Germinal center (tissue), 1 donor: ENCODE measurements at regions not wholly inside any gene's neighbourhood (a gene's known extent, or its start where the extent isn't known, plus 50 kb on each side); places are given as distances from the start of the nearest gene placed in this dataset.
A peak's percentile ranks its signal among the peaks of the same experiment; 100 is the strongest.

Experiments
- DNase-seq: peaks from one replicate; pipeline ENCODE4 v3.0.0; 2012; ENCODE audit warnings: mixed read lengths, low spot score

GRCh38 chr20:39875492-39876110, 813.4 kb downstream of the MAFB start:
- no peak for DNase-seq

- DNase-seq = peak; percentile 46
These were observed 814.8 kb downstream of the MAFB start for GRCh38 chr20:39874049-39874893.

- DNase-seq = no peak
These were observed 815.8 kb downstream of the MAFB start for GRCh38 chr20:39873286-39873685.

DNA sequence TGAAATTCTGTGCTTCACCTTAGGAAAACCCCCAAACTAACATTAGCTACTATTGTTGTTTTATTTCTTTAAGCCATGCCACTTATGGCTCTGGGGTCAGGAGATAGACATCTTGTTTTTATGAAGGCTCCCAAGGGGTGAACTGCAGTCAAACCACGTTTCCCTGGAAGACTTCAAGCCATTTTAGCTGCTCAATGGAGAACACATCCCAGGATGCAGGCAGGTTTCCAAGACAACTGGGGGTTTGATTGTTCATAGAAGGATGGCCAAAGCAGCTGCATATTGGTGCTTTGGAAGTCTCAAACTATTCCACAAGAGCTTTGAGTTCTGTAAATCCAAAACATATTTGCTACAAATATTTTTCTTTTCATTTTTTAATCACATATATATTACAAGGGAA, 818.0 kb downstream of the MAFB start:
- DNase-seq = no peak

DNA sequence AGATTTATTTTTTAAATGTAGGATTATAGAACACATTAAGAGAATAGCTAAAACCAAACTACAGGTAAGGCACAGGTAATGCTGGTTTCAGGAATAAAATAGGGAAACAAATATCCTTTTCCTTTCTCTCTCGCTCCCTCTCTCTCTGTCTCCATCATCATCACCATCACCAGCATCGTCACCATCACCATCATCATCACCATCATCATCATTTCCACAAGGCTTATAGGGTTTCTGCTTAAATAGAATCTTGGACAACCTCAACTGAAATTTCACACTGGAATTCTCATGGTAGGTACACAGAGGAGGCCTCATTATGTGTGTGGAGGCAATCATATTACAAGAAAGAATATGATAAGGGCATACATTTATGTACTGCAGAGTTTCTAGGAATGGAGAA, 823.6 kb downstream of the MAFB start:
- no peak for DNase-seq

DNA sequence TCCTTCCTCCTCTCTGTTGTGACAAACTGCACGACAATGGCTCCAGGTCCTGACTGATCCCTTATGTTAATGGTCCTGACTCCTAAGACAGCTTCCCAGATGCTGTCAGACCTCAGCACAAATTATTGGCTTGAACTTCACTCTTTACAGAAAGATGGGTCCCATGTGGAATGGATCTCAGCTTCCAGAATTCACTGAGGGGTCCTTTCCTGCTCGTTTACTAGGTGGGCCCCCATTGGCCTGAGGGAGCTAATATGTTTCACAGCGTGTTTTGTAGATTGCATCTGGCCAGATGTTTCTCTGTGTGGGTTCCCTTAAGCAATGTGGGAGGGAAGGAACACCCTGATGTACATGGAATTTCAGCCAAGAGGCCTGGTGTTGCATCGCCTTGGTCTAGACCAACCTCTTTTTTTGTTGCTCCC, 826.6 kb downstream of the MAFB start:
- DNase-seq = no peak

- DNase-seq = no peak
These were observed 827.7 kb downstream of the MAFB start for GRCh38 chr20:39861381-39861780.

DNA sequence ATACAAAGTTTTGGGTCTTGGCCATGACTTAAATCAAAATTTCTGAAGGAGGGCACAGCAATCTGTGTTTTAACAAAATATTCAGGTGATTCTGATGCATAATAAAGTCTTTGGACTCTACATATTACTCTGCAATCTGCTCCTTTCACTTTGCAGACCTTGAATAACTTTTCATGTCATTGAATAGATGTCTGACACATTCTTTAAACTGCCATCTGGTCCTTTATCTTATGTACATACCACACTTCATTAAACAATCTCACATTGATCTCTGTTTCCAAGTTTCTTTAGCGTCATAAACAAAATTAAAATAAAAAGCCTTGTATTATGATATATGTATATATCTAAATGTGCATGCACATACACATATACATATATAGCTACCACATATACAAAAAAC, 831.2 kb downstream of the MAFB start:
- no peak for DNase-seq

GRCh38 chr20:39857187-39857586, 831.8 kb downstream of the MAFB start:
- DNase-seq = no peak

- no peak for DNase-seq
These were observed 833.2 kb downstream of the MAFB start for GRCh38 chr20:39855799-39856198.

DNA sequence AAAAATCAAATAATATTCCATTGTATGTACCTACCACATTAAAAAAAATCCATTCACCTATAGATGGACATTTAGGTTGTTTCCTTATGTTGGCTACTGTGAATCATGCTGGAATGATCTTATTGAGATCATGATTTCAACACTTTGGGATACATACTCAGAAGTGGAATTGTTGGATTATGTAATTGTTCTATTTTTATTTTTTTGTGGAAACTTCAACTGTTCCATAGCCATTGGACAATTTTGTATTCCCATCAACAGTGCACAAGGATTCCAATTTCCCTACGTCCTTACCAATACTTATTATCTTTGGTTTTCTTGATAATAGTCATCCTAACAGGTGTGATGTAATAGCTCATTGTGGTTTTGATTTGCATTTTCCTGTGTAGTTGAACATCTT, 834.0 kb downstream of the MAFB start:
- DNase-seq = no peak

- DNase-seq = no peak
These were observed 835.4 kb downstream of the MAFB start for GRCh38 chr20:39853636-39854035.

DNA sequence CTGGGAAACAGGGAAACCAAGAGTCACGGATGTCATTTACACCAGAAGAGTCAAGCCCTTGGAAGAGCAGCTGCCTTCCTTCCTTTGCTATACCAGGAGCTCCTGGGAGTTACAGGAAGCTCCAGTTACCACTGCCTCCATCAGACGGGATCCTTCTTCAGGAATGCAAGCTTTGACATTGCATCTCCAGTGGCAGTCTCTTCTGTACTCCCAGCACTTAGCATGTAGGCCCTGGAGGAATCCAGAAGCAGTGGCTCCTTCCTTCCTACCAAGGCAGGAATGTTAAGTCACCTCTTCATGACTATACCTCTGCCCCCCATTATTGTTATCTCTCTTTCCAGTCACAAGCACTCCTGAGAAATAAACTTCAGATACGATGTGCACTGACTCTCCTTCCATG, 836.0 kb downstream of the MAFB start:
- DNase-seq = no peak

DNA sequence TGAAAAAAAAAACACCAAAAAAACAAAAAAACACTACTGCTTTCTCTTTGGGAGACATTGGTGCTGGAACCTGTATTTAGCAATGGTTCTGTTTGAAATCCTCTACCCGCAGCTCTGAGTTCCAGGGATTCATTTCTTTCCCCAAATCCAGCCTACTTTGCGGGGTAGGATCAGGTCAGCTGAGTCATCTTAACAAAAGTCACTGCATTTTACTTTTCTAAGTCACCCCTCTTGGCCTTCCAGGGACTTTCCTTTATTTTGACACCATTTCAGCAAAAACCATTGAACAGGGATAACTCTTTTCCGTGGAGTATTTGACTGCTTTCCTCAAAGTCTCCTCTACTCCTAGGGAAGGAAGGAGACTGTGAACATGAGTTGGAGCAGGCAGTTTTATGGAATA, 837.6 kb downstream of the MAFB start:
- DNase-seq = no peak

- no peak for DNase-seq
These were observed 838.2 kb downstream of the MAFB start for GRCh38 chr20:39850821-39851330.

GRCh38 chr20:39850246-39850645, 838.8 kb downstream of the MAFB start:
- DNase-seq = no peak

GRCh38 chr20:39849664-39850063, 839.4 kb downstream of the MAFB start:
- no peak for DNase-seq

DNA sequence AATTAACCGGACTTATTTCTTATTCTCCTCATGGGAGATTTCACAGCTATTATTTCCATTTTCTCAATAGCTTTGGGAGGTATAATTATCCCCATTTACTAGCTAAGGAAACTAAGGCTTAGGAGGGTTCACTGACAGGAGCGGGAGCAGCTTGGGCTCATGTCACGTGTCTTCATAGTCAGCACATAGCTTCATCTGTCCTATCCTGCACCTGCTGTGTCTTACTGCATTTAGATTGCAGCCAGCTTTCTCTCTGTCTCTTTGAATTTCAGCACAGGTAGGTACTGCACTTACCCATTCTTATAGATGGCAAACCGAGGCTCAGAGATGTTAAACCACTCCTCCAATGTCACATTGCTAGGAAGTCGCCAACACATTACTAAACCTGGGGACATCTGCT, 839.9 kb downstream of the MAFB start:
- DNase-seq = no peak

GRCh38 chr20:39839399-39840119, 849.5 kb downstream of the MAFB start:
- DNase-seq = no peak

DNA sequence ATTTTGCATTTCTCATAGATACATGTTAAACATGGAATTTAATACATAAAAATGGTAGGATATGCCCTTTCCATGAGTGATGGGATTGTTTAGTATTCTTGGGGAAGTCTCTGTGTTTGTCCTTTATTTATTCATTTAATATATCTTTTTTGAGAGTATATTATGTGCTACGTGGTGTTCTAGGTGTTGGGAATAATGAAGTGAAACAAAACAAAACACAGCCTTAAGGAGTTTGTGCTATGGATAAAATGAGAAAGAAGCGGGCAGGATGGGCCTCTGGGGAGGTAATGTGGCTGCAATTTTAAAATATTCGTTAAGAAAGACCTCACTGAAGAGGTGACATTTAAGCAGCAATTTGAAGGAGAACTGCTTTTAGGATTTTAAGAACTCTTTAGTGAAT, 851.5 kb downstream of the MAFB start:
- DNase-seq = no peak

DNA sequence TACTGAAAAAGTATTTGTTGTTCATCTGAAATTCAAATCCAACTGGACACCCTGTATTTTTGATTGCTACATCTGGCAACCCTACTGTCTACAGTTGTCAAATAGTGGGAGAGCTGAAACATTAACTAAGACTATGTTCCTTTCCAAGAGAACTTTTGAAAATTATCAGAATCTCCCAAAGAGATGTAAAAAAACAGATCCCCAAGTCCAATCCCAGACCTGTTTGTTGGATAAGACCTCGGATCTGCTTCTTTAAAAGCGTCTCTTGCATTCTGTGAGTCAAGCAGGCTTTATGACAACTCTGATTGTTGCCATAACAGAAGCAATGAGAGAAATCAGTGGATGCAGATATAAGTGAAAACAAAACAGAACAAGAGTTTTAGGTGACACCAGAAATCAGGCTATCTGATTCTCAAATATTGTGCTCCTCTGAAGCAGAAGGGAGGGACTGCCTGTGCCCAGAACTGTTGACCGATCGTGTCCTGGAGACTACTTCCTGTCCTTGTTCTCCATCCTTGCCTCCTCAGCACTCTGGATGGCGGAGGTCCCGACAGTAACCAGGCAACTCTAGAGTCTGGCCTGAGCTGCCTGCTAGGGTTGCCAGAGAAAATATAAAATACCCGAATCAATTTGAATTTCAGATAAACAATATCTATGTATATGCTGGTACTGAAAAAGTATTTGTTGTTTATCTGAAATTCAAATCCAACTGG, 853.8 kb downstream of the MAFB start:
- DNase-seq = no peak

GRCh38 chr20:39830903-39831302, 858.1 kb downstream of the MAFB start:
- no peak for DNase-seq
